Stimulated activated naive B cell treated with anti-CD40 and anti-IgM and Interleukin-4, amounts not matched to agents 10 μg/mL and 1 μg/mL and 100 μg/mL, for 72 hours (primary cell): ENCODE measurements at regions not wholly inside any gene's neighbourhood (a gene's known extent, or its start where the extent isn't known, plus 50 kb on each side); places are given as distances from the start of the nearest gene placed in this dataset.
A peak's percentile ranks its signal among the peaks of the same experiment; 100 is the strongest.

Experiments used
- ATAC-seq, 2 donors: fragments of 150-1000 bp; cut with Tn5 transposase; replicated peaks; 2 replicates each; pipeline ENCODE4 v1.10.0; 2021; ENCODE audit warnings: moderate library complexity in 1 of 2
- DNase-seq: peaks from one replicate; pipeline ENCODE4 v3.0.0; 2021
- H3K27ac Mint-ChIP-seq: one replicate; pipeline ENCODE4 v1.8.0; 2022; ENCODE audit warnings: mild to moderate bottlenecking, mixed read lengths
- H3K27me3 Mint-ChIP-seq, 2 donors: one replicate each; pipeline ENCODE4 v1.8.0; 2022; ENCODE audit warnings: mixed read lengths in 2 of 2
- H3K36me3 Mint-ChIP-seq, 2 donors: one replicate each; pipeline ENCODE4 v1.8.0; 2022; ENCODE audit warnings: mixed read lengths in 2 of 2, mild to moderate bottlenecking in 1 of 2
- H3K4me1 Mint-ChIP-seq, 2 donors: one replicate each; pipeline ENCODE4 v1.8.0; 2022; ENCODE audit warnings: mixed read lengths in 2 of 2, mild to moderate bottlenecking in 1 of 2
- H3K4me3 Mint-ChIP-seq, 2 donors: one replicate each; pipeline ENCODE4 v1.8.0; 2022; ENCODE audit warnings: mild to moderate bottlenecking in 2 of 2, mixed read lengths in 2 of 2, moderate library complexity in 1 of 2
- H3K9me3 Mint-ChIP-seq, 2 donors: one replicate each; pipeline ENCODE4 v1.8.0; 2022; ENCODE audit warnings: mixed read lengths in 2 of 2, mild to moderate bottlenecking in 1 of 2

- DNase-seq, result no peak
- no peak for ATAC-seq
- Mint-ChIP-seq H3K27ac (no peak overlapping the region), H3K27me3 (no peaks in the 10 kb centered on the region), H3K4me3 (no peak overlapping the region), H3K4me1 (peaks cover 4 to 6% of the 10 kb centered on the region in 2 donors), H3K36me3 (peaks cover 0 to 3% of the 10 kb centered on the region in 2 donors), H3K9me3 (no peaks in the 10 kb centered on the region)
These were observed 243.6 kb downstream of the LRRN1 start for GRCh38 chr3:4042869-4043268.

GRCh38 chr3:4043867-4044575 is 244.8 kb downstream of the LRRN1 start:
- H3K27ac Mint-ChIP-seq, result no peak overlapping the region
- peaks cover 4 to 6% of the 10 kb centered on the region in 2 donors for H3K4me1 Mint-ChIP-seq
- H3K27me3 Mint-ChIP-seq, result no peaks in the 10 kb centered on the region
- no peaks in the 10 kb centered on the region for H3K9me3 Mint-ChIP-seq
- ATAC-seq, result no peak
- H3K4me3 Mint-ChIP-seq, result no peak overlapping the region
- H3K36me3 Mint-ChIP-seq, result peaks cover 0 to 1% of the 10 kb centered on the region in 2 donors
- no peak for DNase-seq

- Mint-ChIP-seq H3K27ac (no peak overlapping the region), H3K4me3 (no peak overlapping the region), H3K36me3 (peaks cover 0 to 2% of the 10 kb centered on the region in 2 donors), H3K9me3 (no peaks in the 10 kb centered on the region), H3K27me3 (no peaks in the 10 kb centered on the region), H3K4me1 (peaks cover 4 to 6% of the 10 kb centered on the region in 2 donors)
- ATAC-seq (no peak), DNase-seq (no peak)
These were observed 245.4 kb downstream of the LRRN1 start for GRCh38 chr3:4044619-4045018.

- no peaks in the 10 kb centered on the region for H3K27me3 Mint-ChIP-seq
These were observed 246.5 kb downstream of the LRRN1 start for GRCh38 chr3:4045756-4046155.

GRCh38 chr3:4047366-4047765 is 248.1 kb downstream of the LRRN1 start:
- H3K4me3 Mint-ChIP-seq, result no peak overlapping the region
- no peaks in the 10 kb centered on the region for H3K27me3 Mint-ChIP-seq
- H3K4me1 Mint-ChIP-seq, result no peaks in the 10 kb centered on the region
- ATAC-seq, result no peak
- no peak overlapping the region for H3K27ac Mint-ChIP-seq
- H3K9me3 Mint-ChIP-seq, result no peaks in the 10 kb centered on the region
- no peak for DNase-seq
- H3K36me3 Mint-ChIP-seq, result peaks cover 0 to 2% of the 10 kb centered on the region in 2 donors

More at GRCh38 chr3:4045756-4046155, 246.5 kb downstream of the LRRN1 start:
- ATAC-seq, result no peak
- Mint-ChIP-seq H3K36me3 (peaks cover 0 to 2% of the 10 kb centered on the region in 2 donors), H3K9me3 (no peaks in the 10 kb centered on the region), H3K4me1 (peaks cover 4 to 6% of the 10 kb centered on the region in 2 donors), H3K27ac (no peak overlapping the region), H3K4me3 (no peak overlapping the region)
- no peak for DNase-seq

- Mint-ChIP-seq H3K9me3 (no peaks in the 10 kb centered on the region), H3K4me3 (no peak overlapping the region), H3K4me1 (no peaks in the 10 kb centered on the region), H3K27me3 (no peaks in the 10 kb centered on the region), H3K27ac (no peak overlapping the region), H3K36me3 (peaks cover 2 to 4% of the 10 kb centered on the region in 2 donors)
- DNase-seq (no peak), ATAC-seq (no peak)
These were observed 250.5 kb upstream of the SETMAR start for GRCh38 chr3:4052706-4053105.

GRCh38 chr3:4053975-4054374 is 249.2 kb upstream of the SETMAR start:
- DNase-seq (no peak), ATAC-seq (no peak)
- H3K4me1 Mint-ChIP-seq, result peaks cover 0 to 2% of the 10 kb centered on the region in 2 donors
- no peaks in the 10 kb centered on the region for H3K27me3 Mint-ChIP-seq
- no peak overlapping the region for H3K27ac Mint-ChIP-seq
- no peaks in the 10 kb centered on the region for H3K9me3 Mint-ChIP-seq
- H3K4me3 Mint-ChIP-seq, result no peak overlapping the region
- peaks cover under 1 to 4% of the 10 kb centered on the region in 2 donors for H3K36me3 Mint-ChIP-seq

GRCh38 chr3:4060064-4060463 is 243.1 kb upstream of the SETMAR start:
- Mint-ChIP-seq H3K27ac (no peak overlapping the region), H3K9me3 (peaks cover 0 to 2% of the 10 kb centered on the region in 2 donors), H3K4me1 (peaks cover 40 to 50% of the 10 kb centered on the region in 2 donors), H3K36me3 (peaks cover 0 to 7% of the 10 kb centered on the region in 2 donors), H3K4me3 (peak overlapping the region in 1 of 2 donors; percentile 30), H3K27me3 (no peaks in the 10 kb centered on the region)
- ATAC-seq (peak in 1 of 2 donors; percentile 35), DNase-seq (no peak)

- peaks cover 0 to 7% of the 10 kb centered on the region in 2 donors for H3K36me3 Mint-ChIP-seq
- H3K9me3 Mint-ChIP-seq, result peaks cover 0 to 2% of the 10 kb centered on the region in 2 donors
- H3K27ac Mint-ChIP-seq, result no peak overlapping the region
- peaks cover 43 to 56% of the 10 kb centered on the region in 2 donors for H3K4me1 Mint-ChIP-seq
- ATAC-seq, result no peak
- no peak for DNase-seq
- no peak overlapping the region for H3K4me3 Mint-ChIP-seq
- H3K27me3 Mint-ChIP-seq, result no peaks in the 10 kb centered on the region
These were observed 242.6 kb upstream of the SETMAR start for GRCh38 chr3:4060603-4061002.

- DNase-seq (no peak), ATAC-seq (no peak)
- Mint-ChIP-seq H3K36me3 (peaks cover 0 to 3% of the 10 kb centered on the region in 2 donors), H3K27me3 (no peaks in the 10 kb centered on the region), H3K27ac (no peak overlapping the region), H3K9me3 (peaks cover 0 to 2% of the 10 kb centered on the region in 2 donors), H3K4me3 (no peak overlapping the region), H3K4me1 (peaks cover 48 to 61% of the 10 kb centered on the region in 2 donors)
These were observed 242.0 kb upstream of the SETMAR start for GRCh38 chr3:4061195-4061594.

- peak overlapping the region; percentile 3 to 9 for H3K4me3 Mint-ChIP-seq
- ATAC-seq (peak; percentile 29 to 34), DNase-seq (no peak)
- peaks cover 53 to 68% of the 10 kb centered on the region in 2 donors for H3K4me1 Mint-ChIP-seq
- H3K36me3 Mint-ChIP-seq, result peaks cover 0 to 3% of the 10 kb centered on the region in 2 donors
- H3K27me3 Mint-ChIP-seq, result no peaks in the 10 kb centered on the region
- H3K27ac Mint-ChIP-seq, result no peak overlapping the region
- H3K9me3 Mint-ChIP-seq, result peaks cover 0 to 2% of the 10 kb centered on the region in 2 donors
These were observed 241.3 kb upstream of the SETMAR start for GRCh38 chr3:4061783-4062360.

GRCh38 chr3:4062621-4063020 is 240.5 kb upstream of the SETMAR start:
- Mint-ChIP-seq H3K36me3 (peaks cover 0 to 3% of the 10 kb centered on the region in 2 donors), H3K4me1 (peaks cover 59 to 76% of the 10 kb centered on the region in 2 donors), H3K9me3 (peaks cover 0 to 2% of the 10 kb centered on the region in 2 donors), H3K27ac (no peak overlapping the region), H3K27me3 (no peaks in the 10 kb centered on the region), H3K4me3 (no peak overlapping the region)
- ATAC-seq (no peak), DNase-seq (no peak)

GRCh38 chr3:4063916-4064574 is 239.1 kb upstream of the SETMAR start:
- no peak for DNase-seq
- ATAC-seq, result no peak
- H3K27me3 Mint-ChIP-seq, result no peaks in the 10 kb centered on the region
- no peak overlapping the region for H3K4me3 Mint-ChIP-seq
- peaks cover 64 to 88% of the 10 kb centered on the region in 2 donors for H3K4me1 Mint-ChIP-seq
- H3K36me3 Mint-ChIP-seq, result peaks cover 0 to 3% of the 10 kb centered on the region in 2 donors
- H3K27ac Mint-ChIP-seq, result no peak overlapping the region
- peaks cover 0 to 2% of the 10 kb centered on the region in 2 donors for H3K9me3 Mint-ChIP-seq

GRCh38 chr3:4065085-4065484 is 238.1 kb upstream of the SETMAR start:
- no peaks in the 10 kb centered on the region for H3K27me3 Mint-ChIP-seq
- ATAC-seq (peak; percentile 91 to 93), DNase-seq (no peak)
- peak overlapping the region; percentile 60 for H3K27ac Mint-ChIP-seq
- H3K9me3 Mint-ChIP-seq, result peaks cover 0 to 2% of the 10 kb centered on the region in 2 donors
- peak overlapping the region; percentile 7 to 44 for H3K4me3 Mint-ChIP-seq
- peaks cover 63 to 91% of the 10 kb centered on the region in 2 donors for H3K4me1 Mint-ChIP-seq
- H3K36me3 Mint-ChIP-seq, result peaks cover 0 to 3% of the 10 kb centered on the region in 2 donors
